Naive thymus-derived CD8-positive, alpha-beta T cell (primary cell): ENCODE measurements at regions not wholly inside any gene's neighbourhood (a gene's known extent, or its start where the extent isn't known, plus 50 kb on each side); places are given as distances from the start of the nearest gene placed in this dataset.
A peak's percentile ranks its signal among the peaks of the same experiment; 100 is the strongest.
"Not testable (repeated sequence)": the region's sequence is repeated elsewhere in the genome, so short reads cannot be mapped to it uniquely, and the experiment has no call there.

ENCODE experiments used
- ATAC-seq, 2 donors: fragments of 150-1000 bp; cut with Tn5 transposase in 1 of 2; sonication (Bioruptor Pico), chemical (Tn5 transposase) in 1 of 2; 1 replicate in 1 of 2; 2 replicates in 1 of 2; pipeline ENCODE4 v1.10.0; 2021; ENCODE audit warnings: mild to moderate bottlenecking in 2 of 2, moderate library complexity in 2 of 2
- POLR2A ChIA-PET: fragments of 350-600 bp; sonication (Branson Sonifier 250); formaldehyde crosslinking; loops from one replicate; lab custom pipeline; 2021; ENCODE audit warnings: antibody characterized with exemption; lab: Charles Lee
- DNase-seq, 10 donors: peaks; one replicate each; pipeline versions ENCODE4 v3.0.0 to v3.0.0-alpha.2; 2020 to 2022
- H3K27ac Mint-ChIP-seq, 10 donors: one replicate each; pipeline ENCODE4 v1.8.0; 2020 to 2022; ENCODE audit warnings: mild to moderate bottlenecking in 10 of 10, mixed read lengths in 10 of 10, moderate library complexity in 4 of 10, inconsistent platforms in 1 of 10
- H3K27me3 Mint-ChIP-seq, 5 donors: one replicate each; pipeline ENCODE4 v1.8.0; 2021 to 2022; ENCODE audit warnings: mixed read lengths in 5 of 5
- H3K36me3 Mint-ChIP-seq, 3 donors: one replicate each; pipeline ENCODE4 v1.8.0; 2020 to 2022; ENCODE audit warnings: mixed read lengths in 3 of 3, mild to moderate bottlenecking in 2 of 3, inconsistent platforms in 1 of 3
- H3K4me1 Mint-ChIP-seq, 4 donors: one replicate each; pipeline ENCODE4 v1.8.0; 2021 to 2022; ENCODE audit warnings: mixed read lengths in 4 of 4
- H3K4me3 Mint-ChIP-seq, 10 donors: one replicate each; pipeline ENCODE4 v1.8.0; 2020 to 2022; ENCODE audit warnings: mild to moderate bottlenecking in 10 of 10, mixed read lengths in 10 of 10, moderate library complexity in 6 of 10, inconsistent platforms in 1 of 10
- H3K9me3 Mint-ChIP-seq, 9 donors: one replicate each; pipeline ENCODE4 v1.8.0; 2020 to 2022; ENCODE audit warnings: mixed read lengths in 9 of 9, mild to moderate bottlenecking in 3 of 9, inconsistent platforms in 1 of 9, moderate library complexity in 1 of 9

- peaks cover 0 to 17% (median 12%) of the 10 kb centered on the region in 4 donors for H3K4me1 Mint-ChIP-seq
- POLR2A ChIA-PET = no interaction called here
- DNase-seq = no peak
Observed at GRCh38 chr1:31485166-31485565, 72.2 kb downstream of the SERINC2 start.

GRCh38 chr1:31487143-31487542 is 74.1 kb downstream of the SERINC2 start:
- peak overlapping the region in 3 of 10 donors; percentile 34 to 53 (median 42) for H3K27ac Mint-ChIP-seq
- H3K9me3 Mint-ChIP-seq = peaks cover 0 to 4% (median 0%) of the 10 kb centered on the region in 9 donors
- peaks cover 0 to 17% (median 12%) of the 10 kb centered on the region in 4 donors for H3K4me1 Mint-ChIP-seq
- H3K27me3 Mint-ChIP-seq = peaks cover 0 to 5% (median 0%) of the 10 kb centered on the region in 5 donors
- DNase-seq (no peak), ATAC-seq (no peak)
- no peaks in the 10 kb centered on the region for H3K36me3 Mint-ChIP-seq
- peak overlapping the region in 4 of 10 donors; percentile 5 to 26 (median 15) for H3K4me3 Mint-ChIP-seq
- POLR2A ChIA-PET = no interaction called here

More at GRCh38 chr1:31485166-31485565, 72.2 kb downstream of the SERINC2 start:
- peaks cover 0 to 4% (median 0%) of the 10 kb centered on the region in 5 donors for H3K27me3 Mint-ChIP-seq
- peaks cover 0 to 19% (median 10%) of the 10 kb centered on the region in 9 donors for H3K9me3 Mint-ChIP-seq
- no peak overlapping the region for H3K27ac Mint-ChIP-seq
- ATAC-seq = no peak
- H3K4me3 Mint-ChIP-seq = no peak overlapping the region
- peaks cover 0 to 12% (median 6%) of the 10 kb centered on the region in 3 donors for H3K36me3 Mint-ChIP-seq

GRCh38 chr1:31487721-31488293 is 74.8 kb downstream of the SERINC2 start:
- H3K9me3 Mint-ChIP-seq = peaks cover 0 to 4% (median 0%) of the 10 kb centered on the region in 9 donors
- H3K4me3 Mint-ChIP-seq = peak overlapping the region in 3 of 10 donors; percentile 8 to 19 (median 19)
- peak overlapping the region in 4 of 10 donors; percentile 6 to 53 (median 33) for H3K27ac Mint-ChIP-seq
- DNase-seq (no peak), ATAC-seq (no peak)
- POLR2A ChIA-PET = no interaction called here
- peaks cover 0 to 17% (median 11%) of the 10 kb centered on the region in 4 donors for H3K4me1 Mint-ChIP-seq
- peaks cover 0 to 5% (median 0%) of the 10 kb centered on the region in 5 donors for H3K27me3 Mint-ChIP-seq
- H3K36me3 Mint-ChIP-seq = no peaks in the 10 kb centered on the region

- Mint-ChIP-seq H3K4me3 (no peak overlapping the region), H3K27me3 (peaks cover 0 to 5% (median 0%) of the 10 kb centered on the region in 5 donors), H3K4me1 (peaks cover 0 to 17% (median 8%) of the 10 kb centered on the region in 4 donors), H3K36me3 (no peaks in the 10 kb centered on the region), H3K9me3 (peaks cover 0 to 4% (median 0%) of the 10 kb centered on the region in 9 donors), H3K27ac (no peak overlapping the region)
- DNase-seq (no peak), ATAC-seq (no peak)
- POLR2A ChIA-PET = no interaction called here
Observed at GRCh38 chr1:31488528-31488927, 75.5 kb downstream of the SERINC2 start.

- POLR2A ChIA-PET, H3K4me3 Mint-ChIP-seq, H3K27me3 Mint-ChIP-seq, H3K36me3 Mint-ChIP-seq, H3K27ac Mint-ChIP-seq, H3K9me3 Mint-ChIP-seq, ATAC-seq, DNase-seq: not testable (repeated sequence)
- H3K4me1 Mint-ChIP-seq = peaks cover 0 to 17% (median 8%) of the 10 kb centered on the region in 4 donors
Observed at GRCh38 chr1:31489575-31489974, 76.6 kb downstream of the SERINC2 start.

GRCh38 chr1:31490596-31490995 is 77.6 kb downstream of the SERINC2 start:
- H3K9me3 Mint-ChIP-seq, H3K4me3 Mint-ChIP-seq, ATAC-seq, H3K27ac Mint-ChIP-seq, H3K27me3 Mint-ChIP-seq, POLR2A ChIA-PET, H3K36me3 Mint-ChIP-seq, DNase-seq: not testable (repeated sequence)
- peaks cover 0 to 17% (median 8%) of the 10 kb centered on the region in 4 donors for H3K4me1 Mint-ChIP-seq

- H3K36me3 Mint-ChIP-seq, H3K9me3 Mint-ChIP-seq, H3K4me3 Mint-ChIP-seq, ATAC-seq, POLR2A ChIA-PET, H3K27ac Mint-ChIP-seq, DNase-seq, H3K4me1 Mint-ChIP-seq, H3K27me3 Mint-ChIP-seq: not testable (repeated sequence)
Observed at GRCh38 chr1:31495351-31495750, 81.0 kb upstream of the TINAGL1 start.

GRCh38 chr1:31495770-31496169 is 80.5 kb upstream of the TINAGL1 start:
- H3K4me3 Mint-ChIP-seq, DNase-seq, H3K36me3 Mint-ChIP-seq, H3K27ac Mint-ChIP-seq, H3K9me3 Mint-ChIP-seq, H3K4me1 Mint-ChIP-seq, POLR2A ChIA-PET, ATAC-seq, H3K27me3 Mint-ChIP-seq: not testable (repeated sequence)

GRCh38 chr1:31497601-31498000 is 78.7 kb upstream of the TINAGL1 start:
- H3K4me3 Mint-ChIP-seq = no peak overlapping the region
- POLR2A ChIA-PET = no interaction called here
- ATAC-seq (no peak), DNase-seq (no peak)
- H3K27me3 Mint-ChIP-seq = peaks cover 1 to 11% (median 5%) of the 10 kb centered on the region in 5 donors
- H3K9me3 Mint-ChIP-seq = no peaks in the 10 kb centered on the region
- H3K27ac Mint-ChIP-seq = no peak overlapping the region
- no peaks in the 10 kb centered on the region for H3K4me1 Mint-ChIP-seq
- H3K36me3 Mint-ChIP-seq = no peaks in the 10 kb centered on the region

- H3K9me3 Mint-ChIP-seq = no peaks in the 10 kb centered on the region
- no peak for ATAC-seq
- H3K27ac Mint-ChIP-seq = no peak overlapping the region
- H3K4me3 Mint-ChIP-seq = no peak overlapping the region
- POLR2A ChIA-PET = interaction anchor here (0.7 kb wide), 1 partner anchor 274 kb away, joined by 3 read pairs; no protein-coding TSS in a partner anchor
- no peaks in the 10 kb centered on the region for H3K36me3 Mint-ChIP-seq
- peaks cover 3 to 18% (median 7%) of the 10 kb centered on the region in 5 donors for H3K27me3 Mint-ChIP-seq
- DNase-seq = no peak
- H3K4me1 Mint-ChIP-seq = no peaks in the 10 kb centered on the region
Observed at GRCh38 chr1:31498376-31499040, 77.8 kb upstream of the TINAGL1 start.

- H3K4me1 Mint-ChIP-seq = peaks cover 12 to 16% (median 14%) of the 10 kb centered on the region in 4 donors
- POLR2A ChIA-PET = no interaction called here
- peaks cover 5 to 27% (median 8%) of the 10 kb centered on the region in 5 donors for H3K27me3 Mint-ChIP-seq
- ATAC-seq (no peak), DNase-seq (no peak)
- no peaks in the 10 kb centered on the region for H3K36me3 Mint-ChIP-seq
- no peaks in the 10 kb centered on the region for H3K9me3 Mint-ChIP-seq
- no peak overlapping the region for H3K27ac Mint-ChIP-seq
- no peak overlapping the region for H3K4me3 Mint-ChIP-seq
Observed at GRCh38 chr1:31501505-31501904, 74.8 kb upstream of the TINAGL1 start.

- Mint-ChIP-seq H3K27me3 (peaks cover 3 to 30% (median 8%) of the 10 kb centered on the region in 5 donors), H3K36me3 (no peaks in the 10 kb centered on the region), H3K4me3 (no peak overlapping the region), H3K4me1 (peaks cover 14 to 23% (median 18%) of the 10 kb centered on the region in 4 donors), H3K9me3 (no peaks in the 10 kb centered on the region), H3K27ac (no peak overlapping the region)
- ATAC-seq (no peak), DNase-seq (no peak)
- POLR2A ChIA-PET = no interaction called here
Observed at GRCh38 chr1:31502253-31502652, 74.1 kb upstream of the TINAGL1 start.

- H3K27ac Mint-ChIP-seq = peak overlapping the region in 1 of 10 donors; percentile 33
- H3K36me3 Mint-ChIP-seq = no peaks in the 10 kb centered on the region
- H3K27me3 Mint-ChIP-seq = peaks cover 2 to 30% (median 8%) of the 10 kb centered on the region in 5 donors
- peaks cover 15 to 23% (median 20%) of the 10 kb centered on the region in 4 donors for H3K4me1 Mint-ChIP-seq
- POLR2A ChIA-PET = no interaction called here
- H3K9me3 Mint-ChIP-seq = no peaks in the 10 kb centered on the region
- no peak overlapping the region for H3K4me3 Mint-ChIP-seq
- no peak for DNase-seq
- ATAC-seq = no peak
Observed at GRCh38 chr1:31502926-31503511, 73.3 kb upstream of the TINAGL1 start.
